Lung microvascular endothelial cell (primary cell): ENCODE measurements at regions not wholly inside any gene's neighbourhood (a gene's known extent, or its start where the extent isn't known, plus 50 kb on each side); places are given as distances from the start of the nearest gene placed in this dataset.
"Not testable (repeated sequence)": the region's sequence is repeated elsewhere in the genome, so short reads cannot be mapped to it uniquely, and the experiment has no call there.

Experiments
- DNase-seq, 2 donors: peaks; one replicate each; pipeline versions ENCODE4 v3.0.0 to v3.0.0-alpha.2; 2010; ENCODE audit warnings: low read depth in 2 of 2

GRCh38 chr13:110045202-110045601 lies 258.8 kb upstream of the IRS2 start:
- no peak for DNase-seq

DNA sequence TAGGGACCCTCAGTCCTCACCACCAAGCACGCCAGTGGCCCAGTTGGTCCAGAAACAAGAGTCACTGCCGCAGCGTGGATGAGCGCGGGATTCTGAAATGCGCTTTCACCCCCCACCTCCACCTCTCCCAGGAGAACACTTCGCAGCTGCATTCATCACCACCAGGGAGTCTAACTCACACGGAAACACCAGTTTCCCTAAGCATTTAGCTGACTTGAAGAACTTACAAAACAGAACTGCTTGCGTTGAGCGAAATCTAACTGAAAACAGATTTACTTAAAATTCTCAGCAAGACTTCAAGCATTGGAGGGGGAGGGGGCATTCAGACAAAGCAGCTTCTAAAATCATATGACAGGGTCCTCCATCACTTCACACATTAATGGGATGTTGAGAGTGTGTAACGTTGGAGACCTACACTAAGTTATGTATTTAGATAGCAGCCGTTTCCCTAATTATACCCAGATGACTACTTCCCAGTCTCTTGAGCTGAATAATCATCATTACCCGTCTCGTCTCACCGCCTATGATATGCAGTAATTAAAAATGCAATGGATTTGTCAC lies 258.2 kb upstream of the IRS2 start:
- no peak for DNase-seq

DNA sequence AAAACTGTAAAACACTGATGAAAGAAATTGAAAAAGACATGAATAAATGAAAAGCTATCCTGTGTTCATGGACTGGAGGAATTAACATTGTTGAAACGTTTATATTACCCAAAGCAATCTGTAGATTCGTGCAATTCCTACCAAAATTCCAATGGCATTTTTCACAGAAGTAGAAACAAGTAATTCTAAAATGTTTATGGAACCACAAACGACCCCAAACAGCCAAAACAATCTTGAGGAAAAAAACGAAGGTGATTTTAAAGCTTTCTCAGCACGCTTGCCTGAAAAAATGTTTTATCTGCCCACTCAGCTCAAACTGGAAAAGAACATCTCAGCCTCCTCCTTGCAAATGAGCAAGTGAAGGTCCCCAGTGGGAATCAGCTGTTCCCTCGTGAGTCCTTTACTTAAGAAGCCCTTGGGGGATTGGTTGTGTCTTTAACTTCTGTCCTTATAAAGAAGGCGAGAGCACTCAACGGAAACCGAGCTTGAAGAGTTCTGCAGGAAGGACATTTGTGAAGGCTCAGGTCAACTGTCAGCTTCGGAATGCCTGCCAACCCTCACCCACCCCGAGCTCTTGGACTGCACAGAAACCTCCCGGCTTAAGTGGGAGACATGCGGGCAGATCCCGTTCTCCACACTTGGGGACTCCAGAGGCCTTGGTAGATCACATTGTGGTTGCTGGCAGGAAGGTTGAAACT lies 256.0 kb upstream of the IRS2 start:
- DNase-seq, result no peak

DNA sequence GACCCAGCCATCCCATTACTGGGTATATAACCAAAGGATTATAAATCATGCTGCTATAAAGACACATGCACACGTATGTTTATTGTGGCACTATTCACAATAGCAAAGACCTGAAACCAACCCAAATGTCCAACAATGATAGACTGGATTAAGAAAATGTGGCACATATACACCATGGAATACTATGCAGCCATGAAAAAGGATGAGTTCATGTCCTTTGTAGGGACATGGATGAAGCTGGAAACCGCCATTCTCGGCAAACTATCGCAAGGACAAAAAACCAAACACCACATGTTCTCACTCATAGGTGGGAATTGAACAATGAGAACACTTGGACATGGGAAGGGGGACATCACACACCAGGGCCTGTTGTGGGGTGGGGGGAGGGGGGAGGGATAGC lies 255.3 kb upstream of the IRS2 start:
- not testable (repeated sequence) for DNase-seq

DNA sequence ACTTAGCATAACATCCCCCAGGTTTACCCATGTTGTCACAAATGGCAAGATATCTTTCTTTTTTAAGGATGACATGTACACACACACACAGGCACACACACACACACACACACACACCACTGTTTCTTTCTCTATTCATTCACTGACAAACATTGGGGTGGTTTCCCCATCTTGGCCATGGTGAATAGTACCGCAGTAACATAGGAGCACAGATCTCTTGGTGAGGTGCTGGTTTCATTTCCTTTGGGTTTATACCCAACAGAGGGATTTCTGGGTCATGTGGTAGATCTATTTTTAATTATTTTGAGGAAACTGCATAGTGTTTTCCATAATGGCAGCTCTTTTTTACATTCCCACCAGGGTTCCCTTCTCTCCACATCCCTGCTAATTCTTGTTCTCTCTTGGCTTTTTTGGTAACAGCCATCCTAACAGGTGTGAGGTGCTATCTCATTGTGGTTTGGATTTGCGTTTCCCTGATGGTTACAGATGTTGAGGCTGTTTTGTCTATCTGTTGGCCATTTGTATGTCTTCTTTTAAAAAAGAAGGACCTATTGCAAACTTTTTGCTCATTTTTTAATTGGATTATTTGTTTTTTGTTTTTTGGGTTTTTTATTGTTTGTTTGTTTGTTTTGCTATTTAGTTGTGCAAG lies 251.7 kb upstream of the IRS2 start:
- no peak for DNase-seq

- DNase-seq, result no peak
These were observed 249.7 kb upstream of the IRS2 start for GRCh38 chr13:110036060-110036459.

- no peak for DNase-seq
These were observed 247.7 kb upstream of the IRS2 start for GRCh38 chr13:110034031-110034549.

GRCh38 chr13:110032969-110033368 lies 246.6 kb upstream of the IRS2 start:
- DNase-seq, result no peak

DNA sequence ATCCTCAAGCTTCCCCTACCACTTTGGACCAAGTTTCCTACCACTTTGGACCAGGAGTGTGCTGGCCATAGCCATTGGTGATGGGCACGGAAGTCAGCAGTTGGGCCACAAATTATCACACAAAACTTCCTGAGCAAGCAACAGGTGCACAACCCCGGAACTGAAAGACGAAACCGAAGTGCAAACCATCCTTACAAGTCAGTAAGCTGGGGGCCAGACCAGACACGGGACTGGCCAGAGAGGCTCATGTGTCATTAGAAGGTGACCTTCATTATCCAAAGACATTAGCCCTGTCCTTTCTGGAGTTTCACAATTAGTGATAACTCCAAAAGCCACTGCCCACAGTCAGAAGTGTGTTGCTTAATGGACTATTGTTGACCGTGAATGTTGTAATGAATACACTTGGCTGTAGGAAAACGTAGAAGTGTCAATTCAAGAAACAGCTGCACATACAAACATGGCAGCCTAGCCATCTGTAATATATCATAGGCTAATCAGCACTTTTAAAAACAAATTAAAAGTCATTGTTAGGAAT lies 244.1 kb upstream of the IRS2 start:
- DNase-seq, result no peak

GRCh38 chr13:110028838-110029621 lies 242.6 kb upstream of the IRS2 start:
- no peak for DNase-seq

- no peak for DNase-seq
These were observed 241.9 kb upstream of the IRS2 start for GRCh38 chr13:110028311-110028710.

DNA sequence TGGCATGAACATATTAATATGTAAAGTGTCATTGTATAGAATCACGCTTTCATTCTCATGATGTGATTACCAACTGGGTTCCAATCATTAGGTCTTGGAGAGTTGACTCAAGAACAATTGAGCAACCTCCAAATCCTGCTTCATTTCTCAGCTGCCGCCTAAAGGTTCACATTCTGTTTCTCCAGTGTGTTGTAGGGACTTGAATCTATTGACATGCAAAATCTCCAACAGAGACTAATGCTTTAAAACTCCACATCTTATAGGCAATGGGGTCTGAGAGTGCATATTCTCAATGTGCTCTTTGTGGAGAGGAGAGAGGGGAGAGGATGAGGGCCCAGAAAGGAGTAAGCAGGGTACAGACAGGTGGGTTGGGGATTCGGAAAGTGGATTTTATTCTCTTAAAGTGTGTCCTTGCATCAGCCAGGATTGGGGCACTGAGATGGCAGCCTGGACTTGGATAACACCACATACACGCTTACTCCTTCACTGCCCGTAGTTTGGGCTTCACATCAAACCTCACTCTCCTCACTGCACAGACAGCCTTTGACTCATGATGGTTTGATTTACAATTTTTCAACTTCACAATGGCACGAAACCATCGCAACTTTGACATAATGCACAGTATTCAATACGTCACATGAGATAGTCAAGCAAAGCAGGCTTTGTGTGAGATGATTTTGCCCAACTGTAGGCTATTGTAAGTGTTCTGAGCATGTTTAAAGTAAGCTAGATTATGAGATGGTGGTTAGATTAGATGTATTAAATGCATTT lies 241.3 kb upstream of the IRS2 start:
- no peak for DNase-seq

GRCh38 chr13:110024645-110024980 lies 238.2 kb upstream of the IRS2 start:
- no peak for DNase-seq

GRCh38 chr13:110023729-110024644 lies 237.6 kb upstream of the IRS2 start:
- no peak for DNase-seq

DNA sequence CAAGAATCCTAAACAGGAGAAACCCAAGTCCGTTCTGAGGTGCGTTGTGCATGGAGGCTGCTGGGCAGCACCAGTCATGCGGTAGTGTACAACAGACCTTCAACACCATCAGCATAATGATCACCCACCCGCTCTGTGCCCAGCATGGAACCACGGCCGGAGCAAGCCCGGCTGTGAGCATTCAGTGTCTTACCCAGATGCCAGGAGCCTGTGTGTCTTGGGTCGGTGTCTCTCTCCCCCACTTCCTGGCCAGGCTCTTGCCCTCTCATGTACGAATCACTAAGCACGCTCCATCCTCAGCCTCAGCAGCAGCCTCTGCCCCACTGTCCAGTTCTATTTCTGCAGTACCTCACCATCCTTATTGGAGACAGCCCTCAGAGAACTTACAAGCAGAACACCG lies 231.6 kb upstream of the IRS2 start:
- no peak for DNase-seq

DNA sequence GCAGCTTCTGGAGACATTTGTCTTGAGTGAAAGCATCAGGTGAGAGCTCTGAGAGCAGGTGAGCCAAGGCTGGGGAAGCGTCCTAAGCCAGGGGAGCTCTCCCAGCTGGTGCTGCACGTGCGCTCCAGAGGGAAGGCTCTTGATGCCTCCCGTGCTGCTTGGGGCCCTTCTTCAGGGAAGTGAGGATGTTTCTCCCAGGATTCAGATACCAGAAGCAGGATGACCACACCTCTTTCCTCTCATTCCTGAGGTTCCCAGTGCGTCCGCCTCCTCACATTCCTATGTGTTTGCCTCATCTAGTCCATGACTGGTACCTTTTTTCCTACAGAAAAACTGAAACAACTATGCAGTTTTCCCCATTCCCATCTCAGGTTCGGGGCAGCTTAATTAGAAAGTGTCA lies 231.0 kb upstream of the IRS2 start:
- peak in 1 of 2 donors; percentile 47 for DNase-seq

DNA sequence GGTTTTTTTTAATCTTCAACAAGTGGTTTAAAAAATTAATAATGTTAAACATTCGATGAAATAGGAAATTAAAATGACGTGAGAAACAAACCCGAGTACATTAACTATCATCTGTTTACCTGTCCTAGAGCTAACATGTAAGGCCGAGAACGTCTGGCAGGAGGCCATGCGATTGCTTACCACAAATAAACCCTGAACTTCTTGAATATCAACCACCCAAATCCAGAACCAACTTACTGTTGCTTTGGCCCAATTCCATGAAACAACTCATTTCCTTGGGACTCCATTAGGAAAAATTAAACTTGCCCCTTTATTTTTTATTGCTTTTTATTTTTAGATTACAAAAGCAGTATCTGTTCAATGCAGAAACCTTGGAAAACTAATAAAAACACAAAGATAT lies 228.9 kb upstream of the IRS2 start:
- DNase-seq, result peak in 1 of 2 donors; percentile 45

DNA sequence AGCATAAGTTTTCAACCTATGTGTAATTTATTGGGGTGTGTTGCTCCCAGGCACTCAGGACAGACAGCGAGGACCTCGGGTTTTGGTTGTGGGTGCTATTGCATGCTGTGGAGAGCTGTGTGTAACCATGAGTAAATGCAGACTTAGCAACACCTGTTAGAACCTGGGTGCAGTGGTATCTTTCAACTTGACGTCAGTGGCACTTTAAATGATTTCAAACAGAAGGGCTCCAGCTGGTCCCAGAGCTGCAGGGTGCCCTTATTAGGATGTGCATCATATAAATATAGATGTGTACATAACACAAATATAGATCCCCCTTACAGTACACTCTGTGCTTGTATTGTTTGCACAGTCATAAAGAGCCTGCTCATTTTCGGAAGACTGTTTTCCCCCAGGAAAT lies 228.3 kb upstream of the IRS2 start:
- no peak for DNase-seq

- peak in 1 of 2 donors; percentile 47 for DNase-seq
These were observed 225.8 kb upstream of the IRS2 start for GRCh38 chr13:110012102-110012739.
